Fibroblast of mammary gland (primary cell): ENCODE measurements at regions not wholly inside any gene's neighbourhood (a gene's known extent, or its start where the extent isn't known, plus 50 kb on each side); places are given as distances from the start of the nearest gene placed in this dataset.

ENCODE experiments used
- DNase-seq: peaks from one replicate; pipeline ENCODE4 v3.0.0-alpha.2; 2010; ENCODE audit warnings: low read depth
- H3K4me3 ChIP-seq: 2 replicates; pipeline ENCODE4 v1.5.1; 2011; ENCODE audit warnings: low read depth, mild to moderate bottlenecking, low read length, moderate library complexity; ENCODE audit not compliant: control insufficient read depth
- CTCF ChIP-seq: conservative IDR thresholded peaks from 2 replicates; pipeline ENCODE4 v1.5.1; 2011; ENCODE audit warnings: low read depth, low read length, inconsistent platforms; ENCODE audit not compliant: control insufficient read depth, insufficient read depth

- no peak for DNase-seq
- no peak for TF ChIP-seq CTCF
- no peak overlapping the region for H3K4me3 ChIP-seq
These were observed 280.9 kb upstream of the EPHA5 start for GRCh38 chr4:65951177-65951576.

GRCh38 chr4:65943076-65943475 lies 272.8 kb upstream of the EPHA5 start:
- H3K4me3 ChIP-seq, result no peak overlapping the region
- TF ChIP-seq CTCF, result no peak
- peak; percentile 33 for DNase-seq

- H3K4me3 ChIP-seq, result no peak overlapping the region
- DNase-seq, result no peak
- no peak for TF ChIP-seq CTCF
These were observed 254.6 kb upstream of the EPHA5 start for GRCh38 chr4:65924843-65925242.

GRCh38 chr4:65923616-65924015 lies 253.3 kb upstream of the EPHA5 start:
- no peak overlapping the region for H3K4me3 ChIP-seq
- no peak for TF ChIP-seq CTCF
- DNase-seq, result no peak

GRCh38 chr4:65921180-65921579 lies 250.9 kb upstream of the EPHA5 start:
- TF ChIP-seq CTCF, result no peak
- no peak for DNase-seq
- no peak overlapping the region for H3K4me3 ChIP-seq

GRCh38 chr4:65918872-65919271 lies 248.6 kb upstream of the EPHA5 start:
- TF ChIP-seq CTCF, result no peak
- DNase-seq, result no peak
- no peak overlapping the region for H3K4me3 ChIP-seq

- no peak for TF ChIP-seq CTCF
- no peak overlapping the region for H3K4me3 ChIP-seq
- no peak for DNase-seq
These were observed 247.9 kb upstream of the EPHA5 start for GRCh38 chr4:65918212-65918611.
